Bronchial epithelial cell (primary cell): ENCODE measurements at regions not wholly inside any gene's neighbourhood (a gene's known extent, or its start where the extent isn't known, plus 50 kb on each side); places are given as distances from the start of the nearest gene placed in this dataset.

Source experiments
- DNase-seq: peaks from one replicate; pipeline ENCODE4 v3.0.0-alpha.2; 2010; ENCODE audit warnings: low read depth
- FAIRE-seq: peaks from 2 replicates; lab custom pipeline; 2011; peaks lifted over from hg19 to GRCh38; lab: Jason Lieb, UNC
- H3K27me3 ChIP-seq: 2 replicates; pipeline ENCODE4 v1.5.1; 2011; ENCODE audit warnings: low read length; ENCODE audit not compliant: control insufficient read depth, insufficient read depth
- H3K36me3 ChIP-seq: 2 replicates; pipeline ENCODE4 v1.5.1; 2011; ENCODE audit warnings: low read length; ENCODE audit not compliant: control insufficient read depth, insufficient read depth
- H3K4me3 ChIP-seq: 2 replicates; pipeline ENCODE4 v1.5.1; 2011; ENCODE audit warnings: mild to moderate bottlenecking, low read depth, low read length, control low read depth
- CTCF ChIP-seq: IDR thresholded peaks from 2 replicates; pipeline ENCODE4 v1.5.1; 2011; ENCODE audit warnings: mild to moderate bottlenecking, moderate library complexity, low read length, control low read depth, inconsistent platforms; ENCODE audit not compliant: insufficient read depth, severe bottlenecking

- FAIRE-seq (no peak), DNase-seq (no peak)
- Histone ChIP-seq H3K27me3 (no peaks in the 10 kb centered on the region), H3K4me3 (no peak overlapping the region), H3K36me3 (no peaks in the 10 kb centered on the region)
- TF ChIP-seq CTCF = no peak
These were observed 74.8 kb upstream of the WDR72 start for GRCh38 chr15:53834214-53834613.

GRCh38 chr15:53833134-53833624 lies 73.7 kb upstream of the WDR72 start:
- TF ChIP-seq CTCF = no peak
- DNase-seq (no peak), FAIRE-seq (no peak)
- no peaks in the 10 kb centered on the region for H3K36me3 ChIP-seq
- no peaks in the 10 kb centered on the region for H3K27me3 ChIP-seq
- no peak overlapping the region for H3K4me3 ChIP-seq

GRCh38 chr15:53831907-53832770 lies 72.7 kb upstream of the WDR72 start:
- H3K4me3 ChIP-seq = no peak overlapping the region
- no peak for FAIRE-seq
- TF ChIP-seq CTCF = no peak
- no peaks in the 10 kb centered on the region for H3K27me3 ChIP-seq
- DNase-seq = no peak
- H3K36me3 ChIP-seq = no peaks in the 10 kb centered on the region

GRCh38 chr15:53830707-53831386 lies 71.4 kb upstream of the WDR72 start:
- Histone ChIP-seq H3K27me3 (no peaks in the 10 kb centered on the region), H3K4me3 (no peak overlapping the region), H3K36me3 (no peaks in the 10 kb centered on the region)
- no peak for FAIRE-seq
- DNase-seq = no peak
- TF ChIP-seq CTCF = no peak

GRCh38 chr15:53829923-53830459 lies 70.5 kb upstream of the WDR72 start:
- FAIRE-seq = no peak
- no peaks in the 10 kb centered on the region for H3K36me3 ChIP-seq
- TF ChIP-seq CTCF = no peak
- DNase-seq = no peak
- no peak overlapping the region for H3K4me3 ChIP-seq
- no peaks in the 10 kb centered on the region for H3K27me3 ChIP-seq
